ENCODE measurements at regions not wholly inside any gene's neighbourhood (a gene's known extent, or its start where the extent isn't known, plus 50 kb on each side); places are given as distances from the start of the nearest gene placed in this dataset.
A peak's percentile ranks its signal among the peaks of the same experiment; 100 is the strongest.

DNA sequence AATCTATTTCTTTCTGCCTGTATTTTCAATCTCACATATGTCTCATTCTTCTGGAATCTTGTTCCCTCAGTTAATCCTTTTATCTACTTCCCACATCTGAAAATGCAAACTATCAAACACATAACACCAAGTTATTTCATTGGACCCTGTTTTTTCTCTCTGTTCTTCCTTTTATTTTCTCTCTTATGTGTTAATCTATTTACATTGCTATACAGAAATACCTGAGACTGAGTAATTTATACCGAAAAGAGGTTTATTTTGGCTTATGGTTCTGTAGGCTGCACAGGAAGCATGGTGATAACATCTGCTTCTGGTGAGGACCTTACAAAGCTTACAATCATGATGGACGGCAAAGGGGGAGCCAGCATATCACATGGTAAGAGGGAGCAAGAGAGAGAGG is 247.6 kb downstream of the TGFB2 start:
- no peak overlapping the region for H3K27ac ChIP-seq
- ChIA-PET CTCF (no interaction called here), POLR2A (ENCODE audit: low non-redundant PET) (no interaction called here)
- TF ChIP-seq, protein P1, sequence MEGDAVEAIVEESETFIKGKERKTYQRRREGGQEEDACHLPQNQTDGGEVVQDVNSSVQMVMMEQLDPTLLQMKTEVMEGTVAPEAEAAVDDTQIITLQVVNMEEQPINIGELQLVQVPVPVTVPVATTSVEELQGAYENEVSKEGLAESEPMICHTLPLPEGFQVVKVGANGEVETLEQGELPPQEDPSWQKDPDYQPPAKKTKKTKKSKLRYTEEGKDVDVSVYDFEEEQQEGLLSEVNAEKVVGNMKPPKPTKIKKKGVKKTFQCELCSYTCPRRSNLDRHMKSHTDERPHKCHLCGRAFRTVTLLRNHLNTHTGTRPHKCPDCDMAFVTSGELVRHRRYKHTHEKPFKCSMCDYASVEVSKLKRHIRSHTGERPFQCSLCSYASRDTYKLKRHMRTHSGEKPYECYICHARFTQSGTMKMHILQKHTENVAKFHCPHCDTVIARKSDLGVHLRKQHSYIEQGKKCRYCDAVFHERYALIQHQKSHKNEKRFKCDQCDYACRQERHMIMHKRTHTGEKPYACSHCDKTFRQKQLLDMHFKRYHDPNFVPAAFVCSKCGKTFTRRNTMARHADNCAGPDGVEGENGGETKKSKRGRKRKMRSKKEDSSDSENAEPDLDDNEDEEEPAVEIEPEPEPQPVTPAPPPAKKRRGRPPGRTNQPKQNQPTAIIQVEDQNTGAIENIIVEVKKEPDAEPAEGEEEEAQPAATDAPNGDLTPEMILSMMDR (conservative IDR thresholded peaks at IDR 0.05; ENCODE audit: low read depth), result no peak
- DNase-seq (ENCODE audit: low spot score), result no peak

DNA sequence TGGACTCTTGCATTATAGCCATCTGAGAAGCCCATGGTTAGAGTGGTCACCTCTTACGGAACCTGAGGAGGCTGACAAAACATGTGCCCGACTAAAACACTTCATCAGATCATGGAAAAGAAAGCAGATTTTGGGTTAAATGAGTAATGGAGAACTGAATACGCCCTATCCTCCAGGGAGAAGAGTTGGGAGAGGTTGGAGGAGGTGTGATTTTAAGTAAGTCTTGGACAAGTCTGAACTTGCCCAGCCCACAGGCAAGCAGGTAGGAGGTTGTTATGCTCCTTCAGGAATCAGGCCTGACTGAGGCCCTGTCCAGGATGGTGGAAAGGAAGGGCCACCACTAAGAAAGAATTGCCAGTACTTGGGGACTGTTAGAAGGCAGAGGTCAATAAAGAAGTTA is 255.8 kb downstream of the TGFB2 start:
- TF ChIP-seq, protein P1 (conservative IDR thresholded peaks at IDR 0.05; ENCODE audit: low read depth), result no peak
- no peak overlapping the region for H3K27ac ChIP-seq
- ChIA-PET POLR2A (ENCODE audit: low non-redundant PET) (no interaction called here), CTCF (interaction anchor here (0.7 kb wide), 1 partner anchor 58 kb away, joined by 3 read pairs; no protein-coding TSS in a partner anchor)
- peak; percentile 60 for DNase-seq (ENCODE audit: low spot score)

DNA sequence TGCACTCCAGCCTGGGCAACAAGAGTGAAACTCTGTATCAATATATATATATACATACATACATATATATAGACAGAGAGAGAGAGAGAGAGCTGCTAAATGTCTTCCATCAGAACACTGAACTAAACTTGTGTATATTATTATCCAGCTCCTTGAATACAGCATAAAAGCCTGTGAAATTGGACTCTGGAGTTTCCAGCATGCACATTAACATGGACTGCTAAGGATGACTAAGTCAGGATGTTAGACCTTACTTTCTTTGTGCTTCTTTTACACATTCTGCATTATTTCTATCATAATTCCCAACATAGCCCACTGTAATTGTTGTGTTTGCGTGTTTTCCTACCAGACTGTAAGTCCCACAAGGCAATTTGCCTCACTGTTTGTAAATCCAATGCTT is 259.1 kb downstream of the TGFB2 start:
- CTCF ChIA-PET, result no interaction called here
- POLR2A ChIA-PET (ENCODE audit: low non-redundant PET), result no interaction called here
- TF ChIP-seq, protein P1 (conservative IDR thresholded peaks at IDR 0.05; ENCODE audit: low read depth), result no peak
- DNase-seq (ENCODE audit: low spot score), result no peak
- no peak overlapping the region for H3K27ac ChIP-seq

GRCh38 chr1:218611916-218612585 is 266.9 kb downstream of the TGFB2 start:
- no peak for DNase-seq (ENCODE audit: low spot score)
- TF ChIP-seq, protein P1 (conservative IDR thresholded peaks at IDR 0.05; ENCODE audit: low read depth), result no peak
- CTCF ChIA-PET, result no interaction called here
- POLR2A ChIA-PET (ENCODE audit: low non-redundant PET), result no interaction called here
- H3K27ac ChIP-seq, result no peak overlapping the region

DNA sequence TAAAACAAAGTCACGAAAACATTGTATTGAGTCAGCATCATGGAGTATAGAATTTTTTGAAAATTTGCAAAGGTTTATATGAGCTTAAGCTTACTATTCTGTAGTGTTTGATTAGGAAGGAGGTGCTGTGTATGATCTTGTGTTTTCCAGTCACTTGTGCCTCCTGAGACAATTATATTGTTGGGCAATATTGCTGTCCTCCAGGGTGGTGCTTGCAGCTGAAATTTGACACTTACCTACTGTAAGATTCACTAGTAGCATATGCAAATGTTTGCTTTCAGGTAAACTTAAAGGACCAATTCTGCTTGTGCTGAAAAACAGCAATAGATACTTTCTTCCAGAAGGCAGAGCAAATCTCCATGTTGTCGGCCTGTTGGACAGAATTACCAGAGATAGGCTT is 268.0 kb downstream of the TGFB2 start:
- ChIA-PET POLR2A (ENCODE audit: low non-redundant PET) (no interaction called here), CTCF (no interaction called here)
- H3K27ac ChIP-seq, result no peak overlapping the region
- TF ChIP-seq, protein P1 (conservative IDR thresholded peaks at IDR 0.05; ENCODE audit: low read depth), result no peak
- DNase-seq (ENCODE audit: low spot score), result no peak

- TF ChIP-seq, protein P1 (conservative IDR thresholded peaks at IDR 0.05; ENCODE audit: low read depth), result no peak
- CTCF ChIA-PET, result interaction anchor here (0.6 kb wide), 1 partner anchor 806 kb away, joined by 4 read pairs; no protein-coding TSS in a partner anchor
- no peak overlapping the region for H3K27ac ChIP-seq
- no peak for DNase-seq (ENCODE audit: low spot score)
- POLR2A ChIA-PET (ENCODE audit: low non-redundant PET), result no interaction called here
These were observed 268.9 kb downstream of the TGFB2 start for GRCh38 chr1:218614031-218614430.
